Spleen (tissue), 11 donors: ENCODE measurements at regions not wholly inside any gene's neighbourhood (a gene's known extent, or its start where the extent isn't known, plus 50 kb on each side); places are given as distances from the start of the nearest gene placed in this dataset.
"Not testable (repeated sequence)": the region's sequence is repeated elsewhere in the genome, so short reads cannot be mapped to it uniquely, and the experiment has no call there.

Experiments used
- DNase-seq: peaks from one replicate; pipeline ENCODE4 v3.0.0-alpha.2; 2020
- H3K27ac ChIP-seq, 8 donors: fragments of 200-600 bp; sonication (generic) in 7 of 8; 1 replicate in 4 of 8; 2 replicates in 4 of 8; pipeline versions ENCODE4 v1.5.0 to v1.8.0; 2016 to 2021; ENCODE audit warnings: inconsistent platforms in 4 of 8, mild to moderate bottlenecking in 4 of 8, moderate library complexity in 1 of 8
- H3K27me3 ChIP-seq, 7 donors: fragments of 200-600 bp; sonication (generic) in 6 of 7; replicated peaks in 1 of 7; 1 replicate in 4 of 7; 2 replicates in 3 of 7; pipeline versions ENCODE4 v1.5.0 to v1.8.0; 2016 to 2021; ENCODE audit warnings: inconsistent platforms in 3 of 7, mild to moderate bottlenecking in 1 of 7
- H3K36me3 ChIP-seq, 6 donors: fragments of 200-600 bp; sonication (generic) in 5 of 6; 1 replicate in 4 of 6; 2 replicates in 2 of 6; pipeline versions ENCODE4 v1.5.0 to v1.8.0; 2016 to 2021; ENCODE audit warnings: inconsistent platforms in 2 of 6
- H3K4me1 ChIP-seq, 6 donors: fragments of 200-600 bp; sonication (generic) in 5 of 6; 1 replicate in 3 of 6; 2 replicates in 3 of 6; pipeline versions ENCODE4 v1.5.0 to v1.8.0; 2016 to 2021; ENCODE audit warnings: inconsistent platforms in 3 of 6
- H3K4me3 ChIP-seq, 8 donors: fragments of 200-600 bp; sonication (generic) in 7 of 8; 1 replicate in 4 of 8; 2 replicates in 4 of 8; pipeline versions ENCODE4 v1.5.0 to v1.8.0; 2016 to 2021; ENCODE audit warnings: inconsistent platforms in 4 of 8, mild to moderate bottlenecking in 4 of 8, moderate library complexity in 2 of 8
- H3K9me3 ChIP-seq, 8 donors: fragments of 200-600 bp; sonication (generic) in 7 of 8; 1 replicate in 4 of 8; 2 replicates in 4 of 8; pipeline versions ENCODE4 v1.5.0 to v1.8.0; 2016 to 2021; ENCODE audit warnings: inconsistent platforms in 4 of 8
- WGBS, 5 donors: extraction: QIAGEN DNeasy Blood & Tissue Kit in 3 of 5; methylation state at CpG; one replicate each; pipeline versions ENCODE4 v1.1.5 to v1.1.7; 2013 to 2018; 5-methylcytosine and 5-hydroxymethylcytosine counted together
- intact Hi-C: fragments of 100-400 bp; cut with DNase I; formaldehyde crosslinking; loops from one replicate; pipeline ENCODE4 v1.15.0; 2023; ENCODE audit warnings: low total_unique reads
- donor health status: healthy with polysubstance abuse.
- donor health status: DM: no; HTN: no; CAD: no; lungs with moderate emphysema.
- donor health status: DM: no; HTN: no; CAD: no.
- donor health status: Bipolar disorder and iron deficiency.
- donor health status: healthy.
- donor health status: DM: no; HTN: no; CAD: no.
- donor health status: DM: yes; HTN: yes; CAD: no.

GRCh38 chr15:84159346-84160269 is 76.0 kb upstream of the GOLGA6L4 start:
- H3K36me3 ChIP-seq, H3K4me3 ChIP-seq, intact Hi-C loops, H3K27ac ChIP-seq, H3K4me1 ChIP-seq, H3K9me3 ChIP-seq: not testable (repeated sequence)
- WGBS, 5 donors, result 89 to 94% (median 91%) methylated on average over 9 to 15 of the region's 17 CpGs
- peaks cover 0 to 11% (median 0%) of the 10 kb centered on the region in 7 donors for H3K27me3 ChIP-seq
- DNase-seq, result peak; percentile 47

DNA sequence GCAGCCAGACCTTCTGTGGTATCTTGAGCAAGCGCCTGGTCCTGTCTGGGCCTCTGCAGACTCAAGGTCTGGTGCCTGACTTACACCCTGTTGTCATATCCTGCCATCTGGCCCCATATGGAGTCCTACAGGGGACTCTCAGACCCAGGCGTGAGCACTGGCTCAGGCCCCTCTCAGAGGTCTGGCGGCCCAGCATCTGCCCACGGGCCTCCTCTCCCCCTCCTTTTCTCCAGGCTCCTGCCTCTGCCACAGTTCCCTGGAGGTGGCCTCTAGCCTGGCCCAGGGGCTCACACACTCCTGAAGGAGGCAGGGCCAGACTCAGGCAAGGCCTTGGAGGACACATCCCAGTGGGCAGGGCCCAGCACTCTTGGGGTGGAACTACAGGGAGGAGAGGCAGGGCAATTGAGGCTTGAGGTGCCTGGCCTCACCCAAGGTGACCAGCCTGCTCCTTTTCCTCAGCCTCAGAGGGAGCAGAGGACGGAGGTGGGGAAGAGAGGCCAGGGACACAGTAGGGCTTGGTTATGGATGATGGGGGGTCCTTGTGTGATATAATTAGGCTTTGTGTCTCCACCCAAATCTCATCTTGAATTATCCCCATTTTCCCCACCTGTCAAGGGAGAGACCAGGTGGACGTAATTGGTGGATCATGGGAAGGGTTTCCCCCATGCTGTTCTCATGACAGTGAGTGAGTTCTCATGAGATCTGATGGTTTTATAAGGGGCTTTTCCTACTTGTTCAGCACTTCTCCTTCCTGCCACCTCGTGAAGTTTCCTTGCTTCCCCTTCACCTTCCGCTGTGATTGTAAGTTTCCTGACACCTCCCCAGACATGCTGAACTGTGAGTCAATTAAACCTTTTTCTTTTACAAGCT is 70.9 kb upstream of the GOLGA6L4 start:
- H3K27ac ChIP-seq, H3K4me1 ChIP-seq, H3K27me3 ChIP-seq, H3K4me3 ChIP-seq, H3K36me3 ChIP-seq, intact Hi-C loops, H3K9me3 ChIP-seq: not testable (repeated sequence)
- 60 to 72% (median 71%) methylated on average over 8 of the region's 8 CpGs for WGBS, 5 donors
- DNase-seq, result peak; percentile 58

DNA sequence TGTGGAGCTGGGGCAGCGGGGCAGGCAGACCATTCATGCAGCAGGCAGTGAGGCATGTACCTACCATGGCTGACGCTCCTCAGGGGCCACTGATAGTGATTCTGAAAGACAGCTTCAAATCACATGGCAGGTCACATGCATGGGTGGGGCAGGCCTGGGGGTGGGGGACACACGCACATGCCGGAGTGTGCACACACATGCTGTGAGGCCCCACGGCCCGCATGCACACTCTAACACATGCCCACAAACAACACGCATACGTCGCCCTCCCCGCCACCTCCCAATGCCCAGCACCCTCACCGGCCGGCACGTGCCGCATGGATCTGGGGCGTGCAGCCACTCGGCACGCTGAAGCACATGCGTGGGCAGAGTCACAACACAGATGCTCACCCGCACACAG is 65.5 kb upstream of the GOLGA6L4 start:
- H3K36me3 ChIP-seq, H3K4me1 ChIP-seq, H3K27ac ChIP-seq, intact Hi-C loops, H3K27me3 ChIP-seq, H3K9me3 ChIP-seq, H3K4me3 ChIP-seq: not testable (repeated sequence)
- WGBS, 5 donors, result 83 to 92% methylated on average over 3 to 9 of the region's 19 CpGs; no CpG with 5 or more reads in 3 of the 5 donors
- peak; percentile 47 for DNase-seq

DNA sequence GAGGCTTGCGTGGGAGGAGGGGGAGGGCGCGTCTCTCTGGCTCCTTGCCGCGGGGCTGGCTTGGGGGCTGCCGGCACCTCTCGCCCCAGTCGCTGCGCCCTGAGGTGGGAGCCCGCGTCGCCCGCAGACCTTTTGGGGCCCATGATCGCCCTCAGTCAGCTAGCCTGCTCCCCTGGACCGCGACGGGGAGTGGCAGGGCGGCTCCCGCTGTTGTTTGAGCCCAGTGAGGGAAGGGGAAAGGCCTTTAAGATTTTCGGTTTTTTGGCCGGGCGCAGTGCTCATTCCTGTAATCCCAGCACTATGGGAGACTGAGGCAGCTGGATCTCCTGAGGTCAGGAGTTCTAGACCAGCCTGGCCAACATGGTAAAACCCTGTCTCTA is 62.4 kb upstream of the GOLGA6L4 start:
- peak; percentile 73 for DNase-seq
- 2 to 6% (median 5%) methylated on average over 11 to 13 of the region's 22 CpGs; no CpG with 5 or more reads in 2 of the 5 donors for WGBS, 5 donors
- H3K36me3 ChIP-seq, H3K4me1 ChIP-seq, H3K9me3 ChIP-seq, H3K27me3 ChIP-seq, intact Hi-C loops: not testable (repeated sequence)
- peak overlapping the region in 2 of 8 donors; percentile 31 to 42 for H3K4me3 ChIP-seq
- H3K27ac ChIP-seq, result peak overlapping the region in 1 of 8 donors; percentile 50
